ENCODE measurements at regions not wholly inside any gene's neighbourhood (a gene's known extent, or its start where the extent isn't known, plus 50 kb on each side); places are given as distances from the start of the nearest gene placed in this dataset.

- TF ChIP-seq EP300 (IDR thresholded peaks at IDR 0.05; ENCODE audit: borderline replicate concordance) (no peak), TAF1 (IDR thresholded peaks at IDR 0.05; ENCODE audit: low read depth) (no peak), FOXM1 (IDR thresholded peaks at IDR 0.05; ENCODE audit: borderline replicate concordance, low read depth) (no peak), TCF12 (IDR thresholded peaks at IDR 0.05; ENCODE audit: low read depth) (no peak), EGR1 (IDR thresholded peaks at IDR 0.05) (no peak)
- TF ChIP-seq, protein P1, sequence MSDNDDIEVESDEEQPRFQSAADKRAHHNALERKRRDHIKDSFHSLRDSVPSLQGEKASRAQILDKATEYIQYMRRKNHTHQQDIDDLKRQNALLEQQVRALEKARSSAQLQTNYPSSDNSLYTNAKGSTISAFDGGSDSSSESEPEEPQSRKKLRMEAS (IDR thresholded peaks at IDR 0.05): no peak
Observed at GRCh38 chr4:64882311-64883086, 473.2 kb upstream of the TECRL start.
